Gastroesophageal sphincter (tissue), 4 donors: ENCODE measurements at regions not wholly inside any gene's neighbourhood (a gene's known extent, or its start where the extent isn't known, plus 50 kb on each side); places are given as distances from the start of the nearest gene placed in this dataset.

Experiments
- ATAC-seq: fragments of 150-250 bp; one replicate; pipeline ENCODE4 v1.9.1; 2016; ENCODE audit warnings: mild to moderate bottlenecking, moderate library complexity
- H3K27ac ChIP-seq, 4 donors: fragments of 200-600 bp; sonication (generic) in 3 of 4; 1 replicate in 3 of 4; 2 replicates in 1 of 4; pipeline ENCODE4 v1.5.1; 2016 to 2019
- H3K27me3 ChIP-seq: fragments of 200-600 bp; sonication (generic); one replicate; pipeline ENCODE4 v1.5.1; 2019
- H3K36me3 ChIP-seq, 2 donors: fragments of 200-600 bp; sonication (generic); one replicate each; pipeline ENCODE4 v1.5.1; 2019; ENCODE audit warnings: control low read depth in 1 of 2
- H3K4me1 ChIP-seq, 3 donors: fragments of 200-600 bp; sonication (generic); 1 replicate in 2 of 3; 2 replicates in 1 of 3; pipeline ENCODE4 v1.5.1; 2016 to 2019; ENCODE audit warnings: control low read depth in 2 of 3
- H3K4me3 ChIP-seq, 2 donors: fragments of 200-600 bp; sonication (generic); one replicate each; pipeline ENCODE4 v1.5.1; 2019; ENCODE audit warnings: mild to moderate bottlenecking in 1 of 2, moderate library complexity in 1 of 2
- H3K9me3 ChIP-seq, 3 donors: fragments of 200-600 bp; sonication (generic); one replicate each; pipeline ENCODE4 v1.5.1; 2017 to 2019; ENCODE audit warnings: control low read depth in 2 of 3
- EP300 ChIP-seq: sonication (generic); formaldehyde crosslinking; IDR thresholded peaks from one replicate; pipeline ENCODE4 v1.6.1; 2017; ENCODE audit warnings: antibody characterized with exemption, mild to moderate bottlenecking
- POLR2A ChIP-seq, 2 donors: fragments of 450-650 bp; IDR thresholded peaks; one replicate each; pipeline ENCODE4 v1.6.1; 2017; ENCODE audit warnings: antibody characterized with exemption in 2 of 2, mild to moderate bottlenecking in 2 of 2, moderate library complexity in 1 of 2
- POLR2AphosphoS5 ChIP-seq: sonication (generic); formaldehyde crosslinking; IDR thresholded peaks from one replicate; pipeline ENCODE4 v1.6.1; 2017; ENCODE audit warnings: antibody characterized with exemption
- WGBS, 2 donors: methylation state at CpG; one replicate each; pipeline ENCODE4 v1.1.5; 2018; ENCODE audit warnings: low coverage in 1 of 2; 5-methylcytosine and 5-hydroxymethylcytosine counted together
- TF ChIP-seq, protein P1 (sequence below), 4 experiments: fragments of 200-600 bp in 2 of 4; fragments of 450-650 bp in 2 of 4; sonication (generic) in 1 of 4; IDR thresholded peaks; one replicate each; pipeline ENCODE4 v1.5.1; 2017 to 2019; ENCODE audit warnings: antibody characterized with exemption in 4 of 4, mild to moderate bottlenecking in 2 of 4, moderate library complexity in 2 of 4

DNA sequence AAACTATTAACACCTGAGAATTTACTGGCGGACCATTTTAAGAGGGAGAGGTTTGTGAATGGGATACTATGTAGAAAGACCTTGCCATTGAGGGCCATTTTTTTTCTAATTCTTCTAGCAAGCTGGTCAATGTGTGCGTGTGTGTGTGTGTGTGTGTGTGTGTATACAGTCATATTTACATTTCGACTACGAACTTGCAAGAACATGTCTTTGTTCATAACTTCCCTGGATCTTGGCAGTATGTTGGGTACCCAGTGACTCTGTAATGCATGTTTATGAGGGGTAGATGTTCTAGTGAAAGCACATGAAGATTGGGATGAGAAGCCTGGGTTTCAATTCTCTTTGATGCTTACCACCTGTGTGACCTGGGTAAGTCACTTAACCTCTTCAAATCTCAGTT is 133.6 kb downstream of the UBE2E3 start:
- H3K4me1 ChIP-seq: no peaks in the 10 kb centered on the region
- 90% methylated on average over 4 of the region's 4 CpGs for WGBS, 2 donors
- no peaks in the 10 kb centered on the region for H3K9me3 ChIP-seq
- ATAC-seq: no peak
- H3K36me3 ChIP-seq: no peaks in the 10 kb centered on the region
- H3K4me3 ChIP-seq: no peak overlapping the region
- TF ChIP-seq POLR2A (IDR thresholded peaks at IDR 0.05): no peak
- no peak for TF ChIP-seq POLR2AphosphoS5
- no peak for TF ChIP-seq EP300
- TF ChIP-seq, protein P1, sequence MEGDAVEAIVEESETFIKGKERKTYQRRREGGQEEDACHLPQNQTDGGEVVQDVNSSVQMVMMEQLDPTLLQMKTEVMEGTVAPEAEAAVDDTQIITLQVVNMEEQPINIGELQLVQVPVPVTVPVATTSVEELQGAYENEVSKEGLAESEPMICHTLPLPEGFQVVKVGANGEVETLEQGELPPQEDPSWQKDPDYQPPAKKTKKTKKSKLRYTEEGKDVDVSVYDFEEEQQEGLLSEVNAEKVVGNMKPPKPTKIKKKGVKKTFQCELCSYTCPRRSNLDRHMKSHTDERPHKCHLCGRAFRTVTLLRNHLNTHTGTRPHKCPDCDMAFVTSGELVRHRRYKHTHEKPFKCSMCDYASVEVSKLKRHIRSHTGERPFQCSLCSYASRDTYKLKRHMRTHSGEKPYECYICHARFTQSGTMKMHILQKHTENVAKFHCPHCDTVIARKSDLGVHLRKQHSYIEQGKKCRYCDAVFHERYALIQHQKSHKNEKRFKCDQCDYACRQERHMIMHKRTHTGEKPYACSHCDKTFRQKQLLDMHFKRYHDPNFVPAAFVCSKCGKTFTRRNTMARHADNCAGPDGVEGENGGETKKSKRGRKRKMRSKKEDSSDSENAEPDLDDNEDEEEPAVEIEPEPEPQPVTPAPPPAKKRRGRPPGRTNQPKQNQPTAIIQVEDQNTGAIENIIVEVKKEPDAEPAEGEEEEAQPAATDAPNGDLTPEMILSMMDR (IDR thresholded peaks at IDR 0.05): no peak
- H3K27ac ChIP-seq: no peak overlapping the region
- H3K27me3 ChIP-seq: no peaks in the 10 kb centered on the region

DNA sequence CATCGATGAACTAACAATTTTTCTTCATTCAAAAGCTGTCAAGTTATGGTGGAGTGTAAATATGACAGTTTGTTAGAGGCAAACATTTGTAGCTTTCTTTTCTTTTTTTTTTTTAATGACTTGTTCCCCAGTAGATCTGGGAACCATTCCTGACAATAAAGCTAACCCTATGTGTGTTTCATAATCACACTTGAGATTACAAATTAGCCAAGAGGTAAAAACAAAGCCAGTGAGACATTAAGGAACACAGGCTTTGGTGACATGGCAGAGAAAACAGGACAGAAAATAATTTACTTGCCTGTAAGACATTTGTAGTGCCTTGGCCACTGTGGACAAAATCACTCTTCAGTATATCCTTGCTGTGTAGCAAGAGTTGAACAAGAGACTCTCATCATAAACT is 135.9 kb downstream of the UBE2E3 start:
- Histone ChIP-seq H3K4me3 (no peak overlapping the region), H3K4me1 (no peaks in the 10 kb centered on the region), H3K27me3 (no peaks in the 10 kb centered on the region), H3K27ac (no peak overlapping the region), H3K36me3 (no peaks in the 10 kb centered on the region), H3K9me3 (no peaks in the 10 kb centered on the region)
- no peak for ATAC-seq
- WGBS, 2 donors: 33 to 53% methylated on average over 1 of the region's 1 CpG
- no peak for TF ChIP-seq POLR2A (IDR thresholded peaks at IDR 0.05)
- no peak for TF ChIP-seq EP300
- TF ChIP-seq, protein P1 (IDR thresholded peaks at IDR 0.05): no peak

DNA sequence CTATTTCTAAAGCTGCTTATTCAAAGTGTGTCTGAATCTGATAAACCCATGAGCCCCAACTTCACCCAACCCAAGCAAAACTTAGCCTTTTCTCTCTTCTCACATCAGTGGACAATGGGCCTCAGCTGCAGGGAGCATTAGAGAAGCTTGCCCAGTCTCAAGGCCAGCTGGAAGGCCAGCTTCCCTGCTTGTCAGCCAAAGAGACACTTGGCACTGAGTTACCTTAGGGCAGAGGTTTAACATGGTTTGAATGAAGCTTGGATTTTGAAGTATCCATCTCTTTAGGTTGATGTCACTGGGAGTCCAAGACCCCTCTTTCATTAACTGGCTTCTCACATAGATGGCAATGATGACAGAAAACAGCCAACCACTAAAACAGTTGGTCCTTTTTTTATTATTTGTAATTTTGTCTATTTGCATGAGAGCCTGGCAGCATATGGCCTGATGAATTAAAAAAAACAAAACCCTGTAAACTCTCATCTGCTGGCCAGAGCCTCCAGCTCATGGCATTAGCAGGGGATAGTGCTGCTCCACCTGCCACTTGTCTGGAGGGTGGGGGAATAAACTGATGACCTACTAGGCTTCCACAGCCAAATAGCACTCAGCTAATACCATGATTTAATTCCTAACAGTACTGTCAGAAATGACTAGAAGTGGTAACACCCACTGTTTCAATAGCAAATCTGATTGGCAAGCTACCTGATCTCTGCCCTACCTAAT is 137.0 kb downstream of the UBE2E3 start:
- Histone ChIP-seq H3K9me3 (no peaks in the 10 kb centered on the region), H3K27ac (no peak overlapping the region), H3K36me3 (no peaks in the 10 kb centered on the region), H3K27me3 (no peaks in the 10 kb centered on the region), H3K4me3 (no peak overlapping the region), H3K4me1 (no peaks in the 10 kb centered on the region)
- no peak for ATAC-seq
- TF ChIP-seq, protein P1 (IDR thresholded peaks at IDR 0.05): no peak
- TF ChIP-seq POLR2A (IDR thresholded peaks at IDR 0.05): no peak
- TF ChIP-seq EP300: no peak
- no peak for TF ChIP-seq POLR2AphosphoS5

DNA sequence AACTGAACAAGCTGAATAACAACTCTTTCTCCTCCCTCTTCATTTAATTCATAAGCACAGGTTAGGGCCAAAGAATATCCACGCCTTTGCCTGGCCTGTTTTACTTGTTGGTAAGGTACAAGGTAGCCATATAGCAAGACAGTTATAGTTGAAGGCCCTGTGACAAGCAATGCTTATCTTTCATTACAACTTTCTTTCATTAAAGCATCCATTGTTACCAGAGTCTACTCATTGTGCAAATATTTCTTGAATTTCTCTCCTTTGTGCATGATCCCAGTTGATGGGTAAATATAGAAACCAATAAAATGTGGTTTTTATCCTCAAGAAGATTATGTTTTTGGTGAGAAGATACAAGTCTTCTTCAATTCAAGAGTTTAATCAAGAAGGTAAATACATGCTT is 140.2 kb downstream of the UBE2E3 start:
- no peak for ATAC-seq
- TF ChIP-seq, protein P1 (IDR thresholded peaks at IDR 0.05): no peak
- TF ChIP-seq EP300 (no peak), POLR2A (IDR thresholded peaks at IDR 0.05) (no peak), POLR2AphosphoS5 (no peak)
- no peak overlapping the region for H3K27ac ChIP-seq

DNA sequence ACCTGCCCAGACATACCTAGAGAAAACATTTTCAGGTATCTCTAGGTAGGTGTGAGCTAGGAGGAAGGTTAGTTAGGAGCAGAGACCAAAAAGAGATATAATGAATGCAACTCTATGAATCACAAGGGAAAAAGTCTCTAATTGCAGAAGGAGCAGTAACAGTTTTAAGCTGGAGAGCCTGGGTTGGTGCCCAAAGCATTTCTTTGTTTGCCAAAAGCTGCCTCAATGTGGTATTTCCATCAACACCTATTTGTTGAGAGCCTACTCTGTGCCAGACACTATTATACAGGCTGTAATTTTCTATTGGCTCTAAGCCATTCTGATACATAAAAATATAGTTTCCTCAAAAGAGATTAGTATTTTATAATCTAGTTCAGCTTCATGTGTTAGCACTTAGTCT is 141.6 kb downstream of the UBE2E3 start:
- Histone ChIP-seq H3K9me3 (no peaks in the 10 kb centered on the region), H3K27ac (no peak overlapping the region), H3K4me1 (no peaks in the 10 kb centered on the region), H3K4me3 (no peak overlapping the region), H3K36me3 (no peaks in the 10 kb centered on the region), H3K27me3 (no peaks in the 10 kb centered on the region)
- no peak for ATAC-seq
- TF ChIP-seq EP300: no peak
- TF ChIP-seq POLR2AphosphoS5: no peak
- TF ChIP-seq, protein P1 (IDR thresholded peaks at IDR 0.05): no peak
- no peak for TF ChIP-seq POLR2A (IDR thresholded peaks at IDR 0.05)

More for the DNA sequence above, 140.2 kb downstream of the UBE2E3 start:
- no peaks in the 10 kb centered on the region for H3K4me1 ChIP-seq
- H3K4me3 ChIP-seq: no peak overlapping the region
- H3K36me3 ChIP-seq: no peaks in the 10 kb centered on the region
- WGBS, 2 donors: 89 to 100% methylated on average over 1 of the region's 1 CpG
- no peaks in the 10 kb centered on the region for H3K9me3 ChIP-seq
- H3K27me3 ChIP-seq: no peaks in the 10 kb centered on the region
